NCI-H1105 treated with DMSO at 0.1 percent for 48 hours (cell line): ENCODE measurements at regions not wholly inside any gene's neighbourhood (a gene's known extent, or its start where the extent isn't known, plus 50 kb on each side); places are given as distances from the start of the nearest gene placed in this dataset.

Experiments used
- DNase-seq: peaks from one replicate; lab custom pipeline; 2025; lab: John Stamatoyannopoulos, UW

DNA sequence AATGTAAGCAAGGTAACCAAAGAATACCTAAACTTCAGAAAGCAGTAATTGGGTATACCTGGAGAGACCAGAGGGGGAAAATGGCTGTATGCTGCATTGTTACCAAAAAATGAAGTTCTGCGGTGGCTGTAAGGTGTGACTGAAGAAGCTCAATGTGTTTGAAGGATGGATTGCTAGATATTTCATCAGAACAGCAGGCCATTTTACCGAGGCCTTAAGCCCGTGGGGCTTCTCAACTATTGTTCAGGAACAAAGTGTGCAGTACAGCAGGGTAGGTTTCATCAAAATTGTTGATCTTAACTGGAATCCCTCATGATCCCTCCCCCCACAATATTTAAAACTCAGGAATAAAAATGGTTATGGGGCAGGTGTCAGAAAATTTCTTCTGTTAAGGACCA lies 204.0 kb upstream of the GHITM start:
- DNase-seq: no peak

DNA sequence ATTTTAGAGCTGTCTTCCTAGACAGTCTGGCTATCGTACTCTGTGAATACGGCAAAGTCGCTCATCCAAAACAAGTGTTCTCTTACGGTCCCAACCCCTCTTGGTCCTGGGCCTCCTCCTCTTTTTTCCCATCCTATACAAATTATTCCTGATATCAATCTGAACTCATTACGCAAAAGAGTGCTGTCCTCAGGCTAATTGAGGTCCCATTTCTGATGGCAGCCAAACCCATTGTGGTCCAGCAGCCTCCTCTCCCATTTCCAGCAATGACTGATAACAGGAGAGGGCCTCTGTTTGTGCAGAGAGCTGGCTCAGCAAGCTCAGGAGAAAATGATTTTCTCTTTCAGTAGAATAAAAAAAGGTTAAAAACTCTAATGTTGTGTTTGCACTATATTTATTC lies 203.4 kb upstream of the GHITM start:
- no peak for DNase-seq

DNA sequence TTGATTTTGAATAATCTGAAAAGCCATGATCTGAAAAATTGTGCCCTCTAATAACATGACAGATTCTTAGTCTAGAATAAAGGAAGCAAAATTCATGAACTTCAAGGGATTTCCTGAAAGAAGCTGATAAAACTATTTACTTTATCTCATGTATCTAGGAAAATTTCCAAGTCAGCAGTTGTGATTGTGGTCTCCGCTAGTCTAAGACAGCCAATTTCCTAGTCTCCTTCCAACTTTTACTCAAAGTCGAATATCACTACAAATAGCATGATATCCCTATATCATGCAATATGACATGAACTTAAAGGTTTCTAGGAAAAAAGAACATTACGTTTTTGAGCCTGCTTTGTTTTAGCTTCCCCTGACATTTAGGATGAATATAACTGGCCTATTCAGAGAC lies 202.1 kb upstream of the GHITM start:
- no peak for DNase-seq

DNA sequence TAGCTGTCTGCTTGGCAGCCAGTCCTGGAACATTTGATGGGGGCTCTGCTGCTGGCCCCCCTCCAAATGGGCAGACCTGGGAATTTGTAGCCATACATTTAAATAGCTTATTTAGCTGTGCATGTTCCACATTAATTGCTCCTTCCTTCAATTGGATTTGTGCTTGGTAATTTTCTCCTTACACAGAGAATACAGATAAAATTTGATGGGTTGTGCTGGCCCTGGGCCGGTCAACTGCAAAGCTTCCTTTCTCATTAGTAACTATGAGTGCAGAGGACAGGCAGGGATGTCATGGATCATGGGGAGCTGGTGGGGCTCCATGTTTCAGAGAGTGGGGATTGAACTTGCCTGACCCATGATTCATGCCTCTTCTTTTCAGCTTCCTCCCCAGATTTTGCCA lies 201.5 kb upstream of the GHITM start:
- DNase-seq: no peak

DNA sequence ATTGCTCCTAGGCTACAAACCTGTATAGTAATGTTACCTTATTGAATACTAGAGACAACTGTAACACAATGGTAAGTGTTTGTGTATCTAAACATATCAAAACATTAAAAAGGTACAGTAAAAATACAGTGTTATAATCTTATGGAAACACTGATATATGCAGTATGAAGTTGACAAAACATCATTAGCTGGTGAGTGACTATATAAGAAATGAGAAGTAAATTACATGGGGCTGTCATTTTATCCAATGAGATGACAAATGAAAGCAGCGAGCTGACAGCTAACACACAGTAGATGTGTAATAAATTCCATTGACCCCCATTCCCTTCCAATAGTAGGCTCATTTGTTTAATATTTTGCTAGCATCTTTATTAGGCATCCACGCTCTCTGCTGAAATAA lies 198.1 kb upstream of the GHITM start:
- no peak for DNase-seq

DNA sequence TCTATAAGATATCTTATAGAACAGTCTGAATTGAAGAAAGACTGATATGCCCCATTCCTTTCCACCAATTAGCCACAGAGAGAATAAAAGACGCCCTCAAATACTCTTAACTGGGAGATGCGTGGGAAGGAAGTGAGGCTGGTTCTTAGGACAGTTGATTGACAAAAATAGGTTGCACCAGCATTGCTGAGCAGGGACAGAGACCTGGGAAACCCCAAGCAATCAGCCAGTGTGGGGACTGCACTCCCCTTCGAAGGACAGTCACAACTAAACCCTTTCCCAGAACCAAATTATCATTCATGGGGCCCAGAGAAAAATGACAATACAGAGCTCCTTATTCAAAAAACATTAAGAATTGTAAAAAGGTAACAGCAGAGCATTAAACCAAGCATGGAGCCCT lies 196.9 kb upstream of the GHITM start:
- DNase-seq: no peak

DNA sequence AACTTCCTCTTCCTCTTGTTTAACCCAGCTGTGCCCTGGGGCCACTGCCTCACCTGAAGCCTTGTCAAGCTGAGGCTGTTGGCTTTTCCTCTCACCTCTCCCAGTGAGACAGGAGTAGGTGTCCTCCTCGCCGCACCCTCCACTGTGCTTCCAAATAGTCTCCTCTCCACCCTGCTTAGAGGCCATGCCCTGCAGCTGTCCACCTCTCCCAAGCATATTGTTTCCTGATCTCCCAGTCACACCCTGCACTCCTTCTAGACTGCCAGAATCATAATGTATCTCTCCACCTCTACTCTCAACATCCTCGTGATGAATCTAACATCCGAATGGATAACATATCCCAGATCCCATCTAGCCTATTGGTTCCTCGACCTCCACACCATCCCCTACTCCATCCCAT lies 196.3 kb upstream of the GHITM start:
- no peak for DNase-seq

DNA sequence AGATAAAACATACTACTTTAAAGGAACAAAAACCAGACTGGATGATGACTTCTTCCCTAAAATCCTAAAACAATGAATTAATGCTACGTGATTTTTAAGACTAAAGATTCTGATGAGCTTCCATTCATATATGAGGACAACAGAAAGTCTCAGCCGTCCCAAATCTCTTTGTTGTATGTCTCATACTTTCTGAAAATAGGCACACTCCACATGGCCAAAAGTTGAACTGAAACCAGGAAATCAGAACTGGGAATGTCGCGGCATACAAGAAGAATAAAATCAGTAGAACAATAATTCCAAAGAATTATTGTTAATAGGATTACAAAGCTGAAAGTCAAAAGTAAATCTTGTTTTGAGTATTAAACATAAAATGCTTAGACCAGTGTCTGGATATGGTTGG lies 195.4 kb upstream of the GHITM start:
- DNase-seq: no peak

DNA sequence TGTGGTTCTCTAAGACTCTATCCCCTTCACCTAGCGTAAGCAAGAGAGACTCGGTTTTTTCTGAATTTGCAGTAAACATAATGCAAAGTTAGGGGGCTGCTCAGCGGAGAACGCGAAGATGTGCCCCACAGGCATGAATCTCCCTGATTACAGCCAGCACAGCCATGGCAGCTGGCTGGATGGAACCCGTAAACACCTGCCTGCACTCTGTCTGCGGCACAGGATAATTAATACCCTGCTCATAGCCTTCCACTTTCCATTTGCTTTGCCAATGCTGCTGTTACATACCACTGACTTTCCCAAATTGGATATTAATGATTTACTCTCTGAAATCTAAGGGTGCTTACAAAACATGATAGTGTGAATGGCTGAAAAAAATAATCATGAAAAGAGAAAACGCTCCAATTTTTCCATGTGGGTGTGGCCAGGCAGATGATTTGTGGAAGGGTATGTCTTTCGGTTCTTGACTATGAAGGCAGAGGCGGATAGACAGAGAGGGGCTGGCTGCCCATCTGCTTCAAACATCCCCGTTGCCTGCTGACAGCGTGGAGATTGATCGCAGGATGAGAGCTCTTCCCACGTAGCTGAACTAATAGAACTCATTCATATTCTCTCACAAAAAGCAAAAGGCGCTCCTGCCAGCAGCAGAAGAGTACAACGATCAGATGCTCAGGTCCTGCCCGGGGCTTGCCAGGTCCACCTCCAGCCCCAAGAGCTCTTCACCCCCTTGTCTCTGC lies 193.2 kb upstream of the GHITM start:
- DNase-seq: peak; percentile 74

DNA sequence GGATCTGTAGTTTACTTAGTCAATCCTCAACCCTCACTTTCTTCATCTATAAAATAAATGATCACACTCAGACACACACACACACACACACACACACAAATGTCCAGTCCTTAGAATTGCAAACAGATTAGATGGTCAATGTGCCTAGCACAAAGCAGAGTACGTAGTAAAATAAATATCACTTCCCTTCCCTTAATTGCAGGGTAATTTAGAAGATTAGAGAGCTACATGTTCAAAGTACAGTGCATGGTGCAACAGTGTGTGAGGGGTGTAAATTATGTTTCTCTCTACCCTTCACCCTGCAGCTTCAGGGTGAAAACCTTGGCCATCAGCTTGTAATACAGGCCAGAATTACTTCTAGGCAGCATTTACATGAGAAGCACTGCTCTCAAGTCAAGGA lies 187.0 kb upstream of the GHITM start:
- DNase-seq: no peak

DNA sequence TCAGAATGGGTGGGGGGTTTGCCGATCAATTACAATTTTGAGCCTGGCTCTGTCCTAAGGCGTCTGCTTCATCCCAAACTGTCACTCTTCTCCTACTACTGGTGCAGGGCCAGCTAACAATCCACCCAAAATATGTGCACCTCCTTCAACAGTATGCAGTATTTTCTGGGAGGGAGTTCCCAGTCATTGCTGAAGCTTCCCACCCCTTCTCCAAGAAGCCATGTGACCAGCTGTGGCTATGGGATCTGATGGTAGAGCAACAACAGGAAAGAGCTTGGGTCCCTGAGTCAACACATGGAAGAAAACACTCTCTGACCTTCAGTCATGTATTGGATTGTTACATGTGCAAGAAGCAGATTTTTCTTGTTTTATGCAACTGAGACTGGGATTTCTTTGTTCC lies 185.7 kb upstream of the GHITM start:
- DNase-seq: no peak

DNA sequence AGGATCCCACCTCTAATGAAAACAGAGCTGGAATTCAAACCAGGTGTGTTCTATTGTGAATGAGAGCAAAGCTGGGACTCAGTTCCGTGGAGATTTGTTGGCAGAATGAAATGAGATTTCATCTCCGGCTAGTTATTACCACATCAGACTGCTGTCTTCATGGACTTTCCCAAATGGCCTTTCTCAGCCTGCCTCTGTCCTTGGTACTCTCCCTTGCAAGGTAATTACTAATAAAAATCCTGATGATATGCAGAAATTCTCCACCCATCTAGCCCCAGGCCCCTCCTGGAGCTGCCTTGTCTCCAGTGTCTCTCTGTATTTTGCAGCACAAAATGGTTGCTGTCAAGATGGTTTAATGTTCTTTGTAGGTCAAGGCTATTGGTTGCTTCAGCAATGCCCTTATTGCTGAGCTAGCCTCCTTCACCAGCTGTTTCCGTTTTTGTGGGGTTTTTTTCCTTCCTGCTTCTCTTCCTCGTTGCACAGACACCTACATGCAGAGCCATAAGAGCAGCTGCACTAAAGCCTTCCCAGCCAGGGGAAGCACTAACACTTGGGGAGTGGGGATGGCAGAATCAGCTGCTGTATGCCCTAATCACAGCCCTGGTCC lies 185.0 kb upstream of the GHITM start:
- DNase-seq: no peak

DNA sequence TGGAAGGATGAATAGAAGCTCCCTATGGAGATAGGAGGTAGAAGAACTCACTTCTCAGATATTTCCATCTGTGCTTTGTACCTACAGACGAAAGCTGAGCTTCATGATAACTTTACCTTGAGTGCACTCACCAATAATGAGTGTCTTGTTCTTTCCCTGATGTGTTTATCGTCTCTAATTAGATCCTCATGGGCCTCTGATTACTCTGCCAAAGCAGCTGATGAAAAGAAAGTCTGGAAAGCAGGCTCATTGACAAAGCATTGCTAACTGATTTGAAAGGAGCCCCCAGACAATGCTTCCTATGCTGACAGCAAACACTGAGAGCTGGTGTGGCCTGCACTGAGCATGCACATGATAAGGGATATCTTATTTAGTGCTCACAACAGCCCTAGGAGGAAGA lies 183.9 kb upstream of the GHITM start:
- no peak for DNase-seq

DNA sequence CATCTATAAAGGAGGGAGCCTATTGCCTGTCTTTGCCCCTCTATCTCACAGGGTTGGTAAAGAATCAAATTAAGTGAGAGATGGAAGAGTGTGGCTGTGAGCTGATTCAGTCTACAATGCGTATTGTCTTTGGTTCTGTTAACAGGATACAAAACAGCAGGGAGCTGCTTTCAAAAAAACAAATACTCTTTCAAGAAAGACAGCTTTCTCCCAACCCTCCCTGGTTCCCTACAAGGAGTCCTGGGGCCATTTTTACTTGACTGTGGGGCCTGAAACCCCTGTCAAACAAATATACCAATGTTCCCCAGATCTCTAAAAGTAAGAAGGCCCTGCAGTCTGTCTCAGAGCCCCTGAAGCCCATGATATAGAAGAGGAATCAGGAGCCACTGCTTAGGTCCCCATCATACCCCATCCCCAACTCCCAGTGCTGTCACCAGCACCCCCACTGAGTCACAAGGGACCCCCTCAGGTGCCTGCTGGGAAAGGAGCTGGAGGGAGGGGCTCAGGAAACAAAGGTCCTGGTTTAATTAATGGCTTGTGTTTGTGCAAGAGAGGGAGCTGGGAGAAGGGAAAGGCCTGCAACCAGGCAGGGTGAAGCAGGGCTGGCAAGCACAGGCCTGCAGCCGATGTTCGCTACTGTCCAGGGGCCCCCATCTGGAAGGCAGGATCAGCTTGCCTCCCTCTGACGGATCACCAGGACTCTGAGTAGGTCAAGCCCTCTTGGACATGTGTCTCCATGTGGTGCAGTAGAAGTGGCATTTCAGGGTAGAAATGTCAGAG lies 182.0 kb upstream of the GHITM start:
- no peak for DNase-seq

DNA sequence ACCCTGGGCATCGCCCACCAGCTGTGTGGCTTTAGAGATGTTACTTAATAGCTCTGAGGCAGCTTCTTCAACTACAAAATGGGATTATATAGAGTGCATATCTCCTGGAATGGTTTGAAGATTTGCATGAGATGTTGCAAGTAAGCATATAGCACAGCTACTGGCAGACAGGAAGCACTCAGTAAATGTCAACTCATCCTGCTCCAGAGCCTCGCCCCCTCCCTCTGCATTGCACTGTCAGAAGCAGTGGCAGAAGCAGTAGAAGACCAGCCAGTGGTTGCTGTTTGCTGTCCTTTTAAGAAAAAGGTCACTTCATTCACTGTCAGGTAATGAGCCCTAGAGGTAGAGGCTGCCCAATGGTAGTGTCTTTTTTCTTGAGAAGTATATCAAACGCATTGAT lies 180.0 kb upstream of the GHITM start:
- no peak for DNase-seq

DNA sequence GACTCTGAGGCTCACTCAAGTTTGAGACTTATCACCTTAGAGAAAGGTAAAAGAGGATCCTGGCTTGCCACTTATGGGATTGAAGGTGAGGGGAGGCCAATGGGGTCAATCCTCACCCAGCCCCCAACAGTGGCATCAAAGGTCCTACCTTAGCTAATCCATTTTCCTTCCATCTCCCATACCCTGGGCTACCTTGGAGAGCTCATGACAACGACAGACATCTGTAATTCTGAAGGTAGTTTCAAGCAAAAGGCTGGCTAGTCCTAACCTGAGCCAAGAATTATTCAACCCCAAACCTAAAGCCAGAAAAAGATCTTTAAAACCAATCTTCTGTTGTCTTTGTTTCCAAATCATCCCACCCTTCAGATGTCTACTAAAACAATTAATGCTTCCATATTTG lies 179.2 kb upstream of the GHITM start:
- DNase-seq: no peak

DNA sequence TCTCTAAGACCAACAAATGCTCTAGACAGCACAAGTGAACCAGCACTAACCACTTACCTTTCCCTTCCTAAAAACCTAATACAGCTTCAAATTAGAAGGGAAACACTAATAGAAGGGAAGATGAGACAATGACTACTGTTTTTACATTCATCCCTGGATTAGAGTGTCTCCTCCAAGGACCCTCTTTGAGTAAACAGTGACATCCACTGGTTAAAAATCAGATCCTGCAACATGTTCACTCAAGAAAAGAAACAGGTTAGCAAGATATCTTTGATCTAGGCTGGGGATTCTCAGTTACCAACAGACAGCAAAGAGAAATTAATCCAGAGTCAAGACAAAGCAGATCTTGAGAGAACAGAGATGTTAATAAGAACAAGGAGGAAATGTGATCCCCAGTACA lies 177.7 kb upstream of the GHITM start:
- no peak for DNase-seq

DNA sequence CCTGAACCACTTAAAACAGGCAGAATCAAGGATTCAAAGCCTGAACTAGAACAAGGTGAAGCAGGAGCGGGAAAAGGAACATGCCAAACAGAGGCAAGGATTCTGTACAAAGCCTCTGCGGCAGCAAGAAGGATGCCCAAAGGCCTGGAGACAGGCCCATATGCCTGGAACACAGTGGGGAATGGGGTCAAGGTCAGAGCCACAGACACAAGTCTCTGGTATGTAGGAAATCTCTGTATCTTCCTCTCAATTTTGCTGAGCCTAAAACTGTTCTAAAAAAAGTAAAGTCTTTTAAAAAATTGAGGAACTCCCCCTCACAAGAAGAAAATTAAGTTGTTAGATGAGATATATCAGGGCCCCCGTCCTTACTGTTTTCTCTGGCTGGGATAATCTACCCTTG lies 175.9 kb upstream of the GHITM start:
- no peak for DNase-seq

DNA sequence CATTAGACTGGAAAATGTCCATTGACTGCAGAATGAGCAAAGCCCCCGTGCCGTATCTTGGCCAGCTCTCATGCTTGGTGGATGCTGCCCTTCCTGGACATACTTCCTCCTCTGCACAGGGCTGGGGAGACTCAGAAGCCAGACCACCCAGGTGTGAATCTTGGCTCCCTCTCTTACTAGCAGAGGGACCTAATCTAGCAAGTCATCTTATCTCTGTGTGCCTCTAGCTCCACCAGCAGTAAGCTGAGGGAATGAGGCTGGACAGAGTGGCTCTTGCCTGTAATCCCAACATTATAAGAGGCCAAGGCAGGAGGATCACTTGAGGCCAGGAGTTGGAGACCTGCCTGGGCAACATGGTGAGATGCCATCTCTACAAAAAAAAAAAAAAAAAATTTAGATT lies 173.8 kb upstream of the GHITM start:
- DNase-seq: no peak

DNA sequence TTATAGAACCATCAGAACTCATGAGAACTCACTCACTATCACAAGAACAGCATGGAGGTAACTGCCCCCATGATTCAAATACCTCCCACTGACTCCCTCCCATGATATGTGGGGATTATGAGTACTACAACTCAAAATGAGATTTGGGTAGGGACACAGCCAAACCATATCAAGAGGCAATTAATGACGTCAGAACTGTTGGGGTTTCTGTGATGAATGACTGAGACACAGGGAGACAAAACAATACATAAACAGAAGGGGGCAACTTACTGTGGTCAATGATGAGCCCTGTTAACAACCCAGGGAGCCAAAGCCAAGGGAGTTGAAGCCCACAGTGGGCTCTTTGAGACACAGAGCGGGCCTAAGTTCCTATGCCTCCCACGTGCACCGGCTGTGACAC lies 171.3 kb upstream of the GHITM start:
- no peak for DNase-seq

DNA sequence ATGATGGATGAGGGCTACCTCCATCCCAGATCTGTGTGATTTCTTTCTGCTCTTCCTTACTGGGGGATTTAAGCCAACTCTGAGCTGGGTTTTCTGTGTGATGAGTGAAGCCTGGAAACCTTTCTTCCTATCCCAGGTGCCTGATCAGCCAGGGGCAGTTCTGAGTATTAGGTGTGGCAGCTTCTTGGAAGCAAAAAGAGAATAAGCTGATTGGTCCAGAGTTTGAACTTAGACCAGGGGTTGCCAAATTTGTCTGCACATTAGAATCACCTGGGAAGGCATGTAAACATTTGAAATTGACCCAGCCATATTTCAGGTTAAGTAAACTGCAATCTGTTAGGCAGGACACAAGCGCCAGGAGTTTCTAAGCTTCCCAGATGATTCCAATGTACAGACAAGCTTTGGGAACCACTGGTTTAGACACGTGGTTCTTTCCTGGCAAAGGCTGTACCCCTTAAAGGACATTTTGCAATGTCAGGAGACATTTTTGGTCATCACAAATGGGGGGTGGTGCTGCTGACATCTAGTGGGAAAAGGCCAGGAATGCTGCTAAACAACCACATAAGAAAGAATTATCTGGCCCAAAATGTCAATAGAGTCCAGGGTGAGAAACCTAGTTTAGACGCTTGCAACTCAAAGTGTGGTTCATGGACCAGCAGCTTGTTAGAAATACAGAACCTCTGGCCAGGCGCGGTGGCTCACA lies 160.5 kb upstream of the GHITM start:
- DNase-seq: no peak

DNA sequence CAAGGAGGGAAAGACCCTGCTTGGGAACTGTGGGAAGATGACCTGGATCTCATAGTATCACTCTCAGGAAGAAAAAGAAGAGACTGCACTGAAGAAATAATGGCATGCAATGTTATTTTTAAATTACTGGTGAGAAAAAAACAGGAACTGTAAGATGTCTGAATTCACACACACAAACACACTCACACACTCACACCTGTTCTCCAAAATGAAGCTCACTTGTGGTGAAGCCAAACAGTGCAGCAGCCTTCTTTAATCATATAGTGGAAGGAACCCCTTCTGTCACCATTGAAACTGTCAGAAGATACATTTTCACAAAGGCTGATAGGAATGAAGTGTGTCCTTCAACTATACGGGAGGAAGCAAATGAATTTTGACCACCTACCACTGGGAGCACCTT lies 156.5 kb upstream of the GHITM start:
- DNase-seq: no peak
